Mucosa of rectum (tissue), 2 donors: ENCODE measurements at regions not wholly inside any gene's neighbourhood (a gene's known extent, or its start where the extent isn't known, plus 50 kb on each side); places are given as distances from the start of the nearest gene placed in this dataset.

Experiments
- H3K27ac ChIP-seq, 2 donors: one replicate each; pipeline ENCODE4 v1.7.0; 2013; ENCODE audit warnings: inconsistent platforms in 2 of 2, low read depth in 2 of 2, low read length in 2 of 2
- H3K27me3 ChIP-seq, 2 donors: one replicate each; pipeline ENCODE4 v1.7.0; 2013; ENCODE audit warnings: low read length in 2 of 2; ENCODE audit not compliant: control insufficient read depth in 2 of 2, insufficient read depth in 2 of 2
- H3K36me3 ChIP-seq, 2 donors: one replicate each; pipeline ENCODE4 v1.7.0; 2013; ENCODE audit warnings: low read length in 2 of 2; ENCODE audit not compliant: control insufficient read depth in 2 of 2, insufficient read depth in 2 of 2
- H3K4me1 ChIP-seq, 2 donors: one replicate each; pipeline ENCODE4 v1.7.0; 2013; ENCODE audit warnings: low read length in 2 of 2, mild to moderate bottlenecking in 1 of 2; ENCODE audit not compliant: control insufficient read depth in 2 of 2, insufficient read depth in 2 of 2
- H3K4me3 ChIP-seq, 2 donors: one replicate each; pipeline ENCODE4 v1.7.0; 2013; ENCODE audit warnings: low read length in 2 of 2
- H3K9ac ChIP-seq, 2 donors: one replicate each; pipeline ENCODE4 v1.7.0; 2013; ENCODE audit warnings: low read length in 2 of 2, low read depth in 1 of 2, mild to moderate bottlenecking in 1 of 2
- H3K9me3 ChIP-seq, 2 donors: one replicate each; pipeline ENCODE4 v1.7.0; 2013; ENCODE audit warnings: low read length in 2 of 2; ENCODE audit not compliant: control insufficient read depth in 2 of 2
- donor health status: healthy.
- donor health status: Normal muscosa, but diverticular disease.

DNA sequence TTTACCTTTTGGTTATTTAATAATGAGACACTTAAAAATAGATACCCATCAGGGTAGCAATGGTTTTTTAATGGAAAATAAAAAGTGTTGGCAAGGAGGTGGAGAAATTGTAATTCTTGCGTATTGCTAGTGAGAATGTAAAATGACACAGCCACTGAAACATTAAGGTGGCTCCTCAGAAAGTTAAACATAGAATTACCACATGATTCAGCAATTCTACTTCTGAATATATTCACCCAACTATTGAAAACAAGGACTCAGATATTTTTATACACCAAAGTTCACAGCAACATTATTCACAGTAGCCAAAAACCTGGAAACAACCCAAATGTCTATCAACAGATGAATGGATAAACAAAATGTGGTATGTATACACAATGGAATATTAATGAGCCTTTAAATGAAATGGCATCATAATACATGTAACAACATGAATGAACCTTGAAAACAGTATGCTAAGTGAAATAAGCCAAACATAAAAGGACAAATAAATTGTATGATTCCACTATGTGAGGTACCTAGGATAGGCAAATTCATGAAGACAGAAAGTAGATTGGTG, 163.5 kb downstream of the IMPG2 start:
- no peak overlapping the region for H3K9ac ChIP-seq
- no peaks in the 10 kb centered on the region for H3K9me3 ChIP-seq
- H3K27ac ChIP-seq: no peak overlapping the region
- no peaks in the 10 kb centered on the region for H3K27me3 ChIP-seq
- no peaks in the 10 kb centered on the region for H3K4me1 ChIP-seq
- H3K36me3 ChIP-seq: no peaks in the 10 kb centered on the region
- no peak overlapping the region for H3K4me3 ChIP-seq

DNA sequence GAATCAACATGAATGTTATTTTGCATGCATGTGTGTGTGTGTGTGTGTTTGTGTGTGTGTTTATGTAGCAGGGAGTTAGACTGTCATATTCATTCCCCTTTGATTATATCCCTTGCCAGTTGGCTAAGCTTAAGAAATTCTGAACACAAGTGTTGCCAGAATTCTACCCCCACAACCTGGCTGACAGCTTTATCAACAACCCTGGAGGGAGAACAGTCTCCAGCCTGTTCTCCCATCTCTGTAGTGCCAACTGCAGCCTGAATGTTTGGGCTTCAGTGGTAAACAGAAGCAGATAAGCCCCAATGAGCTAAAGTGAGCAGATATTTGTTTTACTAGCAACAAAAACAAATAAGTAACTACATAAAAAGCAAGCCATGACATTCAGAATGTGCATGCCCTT, 162.6 kb upstream of the ABI3BP start:
- no peak overlapping the region for H3K4me3 ChIP-seq

DNA sequence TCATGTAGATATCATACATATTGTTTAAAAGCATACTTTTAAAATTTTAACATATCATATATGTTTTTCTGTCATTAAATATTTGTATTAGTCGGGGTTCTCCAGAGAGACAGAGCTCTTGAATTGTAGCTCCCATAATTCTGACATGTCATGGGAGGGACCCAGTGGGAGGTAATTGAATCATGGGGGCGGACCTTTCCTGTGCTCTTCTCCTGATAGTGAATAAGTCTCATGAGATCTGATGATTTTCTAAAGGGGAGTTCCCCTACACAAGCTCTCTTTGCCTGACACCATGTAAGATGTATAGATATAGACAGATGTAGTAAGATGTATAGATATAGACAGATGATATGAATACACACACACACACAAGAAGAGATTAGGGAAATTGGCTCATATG, 161.2 kb upstream of the ABI3BP start:
- no peak overlapping the region for H3K4me3 ChIP-seq
- no peaks in the 10 kb centered on the region for H3K27me3 ChIP-seq
- no peak overlapping the region for H3K27ac ChIP-seq
- H3K9me3 ChIP-seq: no peaks in the 10 kb centered on the region
- H3K9ac ChIP-seq: no peak overlapping the region
- H3K36me3 ChIP-seq: no peaks in the 10 kb centered on the region
- no peaks in the 10 kb centered on the region for H3K4me1 ChIP-seq

More for the DNA sequence above, 162.6 kb upstream of the ABI3BP start:
- H3K27me3 ChIP-seq: no peaks in the 10 kb centered on the region
- H3K4me1 ChIP-seq: no peaks in the 10 kb centered on the region
- no peak overlapping the region for H3K27ac ChIP-seq
- H3K9ac ChIP-seq: no peak overlapping the region
- H3K36me3 ChIP-seq: no peaks in the 10 kb centered on the region
- no peaks in the 10 kb centered on the region for H3K9me3 ChIP-seq

DNA sequence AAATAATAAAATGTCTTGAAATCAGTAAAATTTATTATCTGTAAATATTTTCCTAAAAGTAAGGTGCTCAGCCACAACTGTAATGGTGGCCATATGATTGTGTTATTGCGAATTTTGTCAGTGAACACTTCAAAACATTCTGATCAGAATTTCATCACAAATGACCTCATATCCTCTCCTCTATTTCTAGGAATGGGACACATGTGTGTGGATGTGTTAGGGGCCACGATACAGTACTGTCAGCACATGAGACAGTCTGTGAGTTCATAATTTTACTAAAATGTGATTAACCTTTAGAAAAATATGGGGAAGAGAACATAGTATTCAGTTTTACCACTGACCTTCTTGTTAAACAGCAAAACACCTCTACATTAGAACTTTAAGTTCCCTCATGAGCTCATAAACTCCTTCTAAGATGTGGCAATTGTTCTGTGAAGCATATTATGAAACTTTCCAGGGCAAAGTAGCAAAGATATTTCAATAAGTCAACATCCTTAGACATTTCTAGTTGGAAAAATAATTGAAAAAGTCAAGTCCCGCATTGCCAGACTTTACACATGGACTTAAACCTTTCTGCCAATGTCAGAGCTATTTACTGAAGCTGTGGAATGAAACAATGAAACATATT, 158.2 kb upstream of the ABI3BP start:
- Histone ChIP-seq H3K36me3 (no peaks in the 10 kb centered on the region), H3K4me3 (no peak overlapping the region), H3K27me3 (no peaks in the 10 kb centered on the region), H3K4me1 (no peaks in the 10 kb centered on the region), H3K27ac (no peak overlapping the region), H3K9me3 (no peaks in the 10 kb centered on the region), H3K9ac (no peak overlapping the region)

GRCh38 chr3:101150504-101150903, 157.3 kb upstream of the ABI3BP start:
- Histone ChIP-seq H3K27me3 (no peaks in the 10 kb centered on the region), H3K4me1 (no peaks in the 10 kb centered on the region), H3K36me3 (no peaks in the 10 kb centered on the region), H3K27ac (no peak overlapping the region), H3K9me3 (no peaks in the 10 kb centered on the region), H3K4me3 (no peak overlapping the region), H3K9ac (no peak overlapping the region)

- no peak overlapping the region for H3K9ac ChIP-seq
- H3K4me1 ChIP-seq: no peaks in the 10 kb centered on the region
- H3K36me3 ChIP-seq: no peaks in the 10 kb centered on the region
- H3K27me3 ChIP-seq: no peaks in the 10 kb centered on the region
- H3K4me3 ChIP-seq: no peak overlapping the region
- no peaks in the 10 kb centered on the region for H3K9me3 ChIP-seq
- no peak overlapping the region for H3K27ac ChIP-seq
Measured at GRCh38 chr3:101149707-101150106, 156.5 kb upstream of the ABI3BP start.

- Histone ChIP-seq H3K27me3 (no peaks in the 10 kb centered on the region), H3K4me1 (no peaks in the 10 kb centered on the region), H3K4me3 (no peak overlapping the region), H3K36me3 (no peaks in the 10 kb centered on the region), H3K9ac (no peak overlapping the region), H3K27ac (no peak overlapping the region), H3K9me3 (no peaks in the 10 kb centered on the region)
Measured at GRCh38 chr3:101149251-101149650, 156.0 kb upstream of the ABI3BP start.

GRCh38 chr3:101148001-101148400, 154.8 kb upstream of the ABI3BP start:
- H3K9me3 ChIP-seq: no peaks in the 10 kb centered on the region
- H3K27me3 ChIP-seq: no peaks in the 10 kb centered on the region
- no peak overlapping the region for H3K4me3 ChIP-seq
- no peaks in the 10 kb centered on the region for H3K36me3 ChIP-seq
- no peak overlapping the region for H3K9ac ChIP-seq
- H3K27ac ChIP-seq: no peak overlapping the region
- no peaks in the 10 kb centered on the region for H3K4me1 ChIP-seq

- Histone ChIP-seq H3K9me3 (no peaks in the 10 kb centered on the region), H3K27me3 (no peaks in the 10 kb centered on the region), H3K4me3 (no peak overlapping the region), H3K36me3 (no peaks in the 10 kb centered on the region), H3K27ac (no peak overlapping the region), H3K9ac (no peak overlapping the region), H3K4me1 (no peaks in the 10 kb centered on the region)
Measured at GRCh38 chr3:101146946-101147345, 153.7 kb upstream of the ABI3BP start.

- no peak overlapping the region for H3K4me3 ChIP-seq
- H3K9ac ChIP-seq: no peak overlapping the region
- H3K27me3 ChIP-seq: no peaks in the 10 kb centered on the region
- H3K4me1 ChIP-seq: no peaks in the 10 kb centered on the region
- no peaks in the 10 kb centered on the region for H3K9me3 ChIP-seq
- no peaks in the 10 kb centered on the region for H3K36me3 ChIP-seq
- no peak overlapping the region for H3K27ac ChIP-seq
Measured at GRCh38 chr3:101144105-101144504, 150.9 kb upstream of the ABI3BP start.
